ENCODE measurements at regions not wholly inside any gene's neighbourhood (a gene's known extent, or its start where the extent isn't known, plus 50 kb on each side); places are given as distances from the start of the nearest gene placed in this dataset.

DNA sequence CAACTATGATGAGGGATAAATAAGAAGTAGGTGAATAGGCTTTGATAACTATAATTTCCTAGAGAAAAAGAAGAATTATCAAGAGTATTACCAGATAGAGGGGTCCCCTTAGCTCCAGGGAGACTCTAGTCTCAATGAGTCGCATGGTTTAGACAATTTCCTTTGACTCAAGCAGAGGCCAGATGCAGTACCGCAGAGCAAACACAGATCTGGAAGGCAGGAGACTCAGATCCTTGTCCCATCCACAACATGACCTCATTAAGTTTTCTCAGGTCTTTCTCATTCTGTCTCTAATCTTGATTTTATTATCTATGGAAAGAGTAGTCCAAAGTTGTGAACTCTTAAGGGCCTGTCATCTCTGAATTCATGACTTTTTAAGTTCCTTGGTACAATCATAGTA lies 987.9 kb downstream of the NTRK3 start:
- TF ChIP-seq POLR2A (IDR thresholded peaks at IDR 0.05): no peak
- TF ChIP-seq, protein P1, sequence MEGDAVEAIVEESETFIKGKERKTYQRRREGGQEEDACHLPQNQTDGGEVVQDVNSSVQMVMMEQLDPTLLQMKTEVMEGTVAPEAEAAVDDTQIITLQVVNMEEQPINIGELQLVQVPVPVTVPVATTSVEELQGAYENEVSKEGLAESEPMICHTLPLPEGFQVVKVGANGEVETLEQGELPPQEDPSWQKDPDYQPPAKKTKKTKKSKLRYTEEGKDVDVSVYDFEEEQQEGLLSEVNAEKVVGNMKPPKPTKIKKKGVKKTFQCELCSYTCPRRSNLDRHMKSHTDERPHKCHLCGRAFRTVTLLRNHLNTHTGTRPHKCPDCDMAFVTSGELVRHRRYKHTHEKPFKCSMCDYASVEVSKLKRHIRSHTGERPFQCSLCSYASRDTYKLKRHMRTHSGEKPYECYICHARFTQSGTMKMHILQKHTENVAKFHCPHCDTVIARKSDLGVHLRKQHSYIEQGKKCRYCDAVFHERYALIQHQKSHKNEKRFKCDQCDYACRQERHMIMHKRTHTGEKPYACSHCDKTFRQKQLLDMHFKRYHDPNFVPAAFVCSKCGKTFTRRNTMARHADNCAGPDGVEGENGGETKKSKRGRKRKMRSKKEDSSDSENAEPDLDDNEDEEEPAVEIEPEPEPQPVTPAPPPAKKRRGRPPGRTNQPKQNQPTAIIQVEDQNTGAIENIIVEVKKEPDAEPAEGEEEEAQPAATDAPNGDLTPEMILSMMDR (IDR thresholded peaks at IDR 0.05): no peak
- TF ChIP-seq POLR2AphosphoS5 (IDR thresholded peaks at IDR 0.05): no peak
- TF ChIP-seq EP300 (IDR thresholded peaks at IDR 0.05): no peak
